GM18873 (cell line): ENCODE measurements at regions not wholly inside any gene's neighbourhood (a gene's known extent, or its start where the extent isn't known, plus 50 kb on each side); places are given as distances from the start of the nearest gene placed in this dataset.

ENCODE experiments used
- ATAC-seq: cut with Tn5 transposase; IDR thresholded peaks from one replicate; pipeline ENCODE4 v1.9.1; 2021; ENCODE audit warnings: mild to moderate bottlenecking, moderate library complexity, moderate number of reproducible peaks; ENCODE audit not compliant: unreplicated experiment, low FRiP score

DNA sequence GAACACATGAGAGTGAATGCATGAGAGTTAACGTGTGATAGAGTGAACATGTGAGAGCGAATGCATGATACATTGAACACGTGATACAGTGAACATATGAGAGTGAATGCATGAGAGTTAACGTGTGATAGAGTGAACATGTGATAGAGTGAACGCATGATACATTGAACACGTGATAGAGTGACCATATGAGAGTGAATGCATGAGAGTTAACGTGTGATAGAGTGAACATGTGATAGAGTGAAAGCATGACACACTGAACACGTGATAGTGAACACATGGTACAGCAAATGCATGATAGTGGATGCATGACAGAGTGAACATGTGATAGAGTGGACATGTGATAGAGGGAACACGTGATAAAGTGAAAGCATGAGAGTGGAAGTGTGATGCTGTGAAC, 517.9 kb downstream of the EIPR1 start:
- no peak for ATAC-seq

DNA sequence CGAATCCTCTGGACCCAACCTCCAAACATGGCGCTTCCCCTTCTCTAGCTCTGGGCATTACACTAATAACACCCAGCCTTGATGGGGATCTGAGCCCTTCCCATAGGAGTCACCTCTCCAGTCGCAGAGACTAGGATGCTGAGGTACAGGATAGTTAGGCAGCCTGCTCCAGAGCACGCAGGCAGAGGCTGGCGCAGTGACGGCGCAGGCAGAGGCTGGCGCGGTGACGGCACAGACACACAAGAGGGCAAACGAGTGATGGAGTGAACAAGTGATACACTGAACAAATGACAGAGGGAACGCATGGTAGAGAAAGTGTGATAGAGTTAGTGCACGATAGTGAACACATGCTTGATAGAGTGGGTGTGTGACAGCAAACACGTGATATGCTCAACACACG, 518.5 kb downstream of the EIPR1 start:
- no peak for ATAC-seq

DNA sequence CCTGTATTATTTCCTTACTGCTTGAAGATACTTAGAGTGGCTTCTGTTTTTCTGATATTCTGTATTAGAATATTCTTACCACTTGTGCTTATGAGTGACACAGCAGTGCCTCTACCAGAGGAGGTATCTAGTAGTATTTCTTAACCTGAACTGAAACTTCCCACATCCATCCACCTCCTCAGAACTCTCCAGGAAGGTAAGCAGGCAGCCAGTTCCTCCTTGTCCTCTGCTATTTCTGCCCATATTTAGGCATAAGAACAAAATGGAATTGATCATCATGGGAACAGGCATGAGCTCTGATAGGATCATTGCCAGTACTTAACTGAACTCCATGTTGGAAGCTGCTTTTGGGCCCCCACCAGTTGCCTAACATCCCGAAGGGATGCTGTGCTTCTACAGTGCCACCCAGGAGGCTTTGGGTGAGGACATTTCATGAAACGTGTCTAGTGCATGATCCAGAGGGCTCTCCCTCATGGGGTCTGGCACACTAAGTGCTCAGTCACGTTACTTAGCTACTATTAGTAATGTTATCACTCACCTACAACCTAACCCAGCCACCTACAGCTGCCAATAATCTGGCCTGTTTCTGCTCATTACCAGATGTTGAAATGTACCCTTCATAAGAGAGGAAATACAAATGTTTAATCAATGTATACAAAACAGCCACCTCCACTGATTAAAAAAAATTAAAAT, 520.7 kb downstream of the EIPR1 start:
- ATAC-seq, result no peak

DNA sequence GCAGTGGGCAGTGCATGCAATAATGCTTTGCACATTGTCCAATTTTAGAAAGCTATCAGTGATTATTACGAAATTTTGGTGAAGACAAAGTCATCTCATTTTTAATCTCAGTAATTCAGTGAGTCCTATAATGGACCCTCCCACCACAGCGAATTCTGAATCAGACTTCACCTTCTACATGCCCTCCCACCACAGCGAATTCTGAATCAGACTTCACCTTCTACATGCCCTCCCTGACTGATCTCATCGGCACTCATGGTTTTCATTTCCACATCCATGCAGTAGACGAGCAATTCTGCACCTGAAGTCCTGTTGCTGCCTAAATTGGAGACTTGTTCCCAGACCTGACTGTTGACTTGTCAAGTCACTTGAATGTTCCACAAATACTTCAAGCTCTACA, 522.3 kb downstream of the EIPR1 start:
- no peak for ATAC-seq

DNA sequence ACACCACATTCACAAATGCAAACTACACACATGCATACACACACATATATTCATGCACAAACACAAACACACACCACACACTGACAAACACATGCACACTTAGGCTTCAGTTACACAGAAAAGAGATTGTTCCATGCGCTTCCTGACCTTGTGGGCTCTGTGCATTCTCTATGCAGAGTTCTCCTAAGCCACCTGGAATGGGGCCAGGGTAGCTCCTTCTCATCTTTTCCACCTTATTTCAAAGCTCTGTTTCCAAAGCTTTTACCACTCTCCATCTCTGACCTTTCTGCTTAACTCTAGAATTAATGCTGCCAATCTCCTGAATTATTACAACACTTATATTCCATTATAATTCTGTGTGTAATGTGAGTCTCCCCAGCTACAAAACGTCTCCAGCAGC, 522.3 kb upstream of the MYT1L start:
- no peak for ATAC-seq

DNA sequence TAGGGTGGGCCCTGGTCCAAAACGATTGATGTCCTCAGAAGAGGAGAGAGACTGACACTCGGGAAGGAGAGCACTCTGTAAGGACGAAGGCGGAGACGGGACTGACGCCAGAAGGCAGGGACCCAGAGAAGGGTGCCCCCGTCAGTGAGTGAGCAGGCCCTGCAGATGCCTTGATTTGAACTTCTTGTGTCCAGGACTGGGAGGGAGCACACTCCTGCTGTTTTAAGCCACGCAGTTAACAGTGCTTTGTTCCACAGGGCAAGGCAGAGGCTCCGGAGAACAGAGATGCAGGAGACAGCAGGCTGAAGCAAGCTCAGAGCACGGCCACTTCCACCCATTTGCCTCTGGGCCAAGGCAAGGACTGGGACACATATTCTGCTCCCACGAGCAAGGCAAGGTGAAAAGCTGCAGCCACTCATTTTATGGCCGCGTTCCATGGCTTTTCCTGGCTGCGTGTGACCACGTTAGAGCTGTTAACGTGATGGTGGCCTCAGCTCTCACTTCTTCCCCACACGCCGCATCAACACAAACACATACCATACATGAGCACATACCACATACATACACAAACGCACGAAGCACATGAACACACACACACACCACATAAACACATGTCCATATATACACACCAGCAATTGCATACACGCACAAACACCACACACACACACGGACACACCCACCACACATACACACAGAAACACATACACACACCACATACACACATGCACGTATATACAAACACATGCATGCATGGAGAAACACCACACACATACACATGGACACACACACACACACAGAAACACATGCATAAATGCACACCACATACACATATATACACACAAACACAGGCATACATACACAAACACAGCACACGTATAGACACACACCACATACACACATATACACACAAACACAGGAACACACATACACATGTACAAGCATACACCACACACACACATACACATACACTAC, 521.0 kb upstream of the MYT1L start:
- ATAC-seq, result no peak

DNA sequence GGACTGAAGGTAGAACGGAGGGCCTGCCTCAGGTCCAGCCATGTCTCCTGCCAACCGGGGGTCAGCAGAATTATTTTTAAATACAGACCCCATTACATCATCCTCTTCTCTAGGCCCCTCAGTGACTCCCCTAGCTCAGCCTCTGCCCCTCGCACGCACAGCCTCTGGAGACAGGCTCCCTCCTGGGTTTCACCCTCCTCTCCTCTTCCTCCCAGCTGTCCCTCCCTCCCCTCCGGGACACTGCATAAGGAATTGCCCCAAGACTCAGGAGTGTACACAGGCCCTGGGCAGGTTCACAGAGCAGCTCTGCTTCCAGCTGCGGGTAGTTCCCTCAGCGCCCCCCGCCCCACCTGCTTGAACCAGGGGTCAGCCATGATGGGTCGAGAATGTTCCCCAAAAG, 520.2 kb upstream of the MYT1L start:
- ATAC-seq, result no peak

DNA sequence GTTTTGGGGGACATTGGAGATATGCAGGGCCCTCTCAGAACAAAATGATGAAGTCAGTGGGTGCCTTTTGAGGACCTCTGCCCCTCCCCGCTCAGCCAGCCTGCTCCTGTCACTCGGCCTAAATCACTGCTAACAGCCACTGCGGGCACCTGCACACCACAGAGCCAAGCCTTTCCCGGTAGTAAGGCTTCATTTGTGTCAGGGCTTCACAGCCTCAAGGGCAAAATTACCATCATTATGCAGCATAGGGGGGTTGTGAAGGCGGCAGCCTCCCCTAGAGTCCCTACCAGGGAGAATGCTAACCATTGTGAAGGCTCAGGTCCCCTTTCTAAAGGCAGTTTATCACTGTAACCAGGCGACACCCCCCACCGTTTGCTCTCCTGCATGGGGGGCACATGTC, 519.8 kb upstream of the MYT1L start:
- no peak for ATAC-seq

DNA sequence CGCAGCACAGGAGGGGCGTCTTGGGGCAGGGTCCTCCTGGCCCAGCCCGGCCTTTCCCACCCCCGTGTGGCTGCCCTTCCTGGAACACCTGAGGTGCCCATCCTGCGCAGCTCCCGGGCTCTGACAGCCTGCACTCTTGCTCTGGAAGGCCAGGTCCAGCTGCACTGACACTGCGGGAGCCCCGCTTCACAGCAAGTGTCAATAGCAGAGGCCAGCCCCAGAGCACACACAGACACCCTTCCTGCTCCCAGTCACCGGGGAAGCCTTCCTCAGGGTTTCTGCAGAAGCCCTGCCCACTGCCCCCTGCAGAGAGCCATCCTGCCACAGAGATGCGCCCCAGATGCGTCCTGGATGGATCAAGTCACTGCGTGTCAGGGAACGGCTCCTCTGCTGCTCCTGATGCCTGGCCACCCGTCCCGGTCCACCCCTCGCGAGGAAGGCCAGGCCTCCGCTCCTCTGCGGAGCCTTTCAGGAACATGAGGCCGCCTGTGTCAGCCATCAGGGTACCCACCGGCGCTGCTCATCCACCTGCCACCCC, 519.2 kb upstream of the MYT1L start:
- no peak for ATAC-seq

DNA sequence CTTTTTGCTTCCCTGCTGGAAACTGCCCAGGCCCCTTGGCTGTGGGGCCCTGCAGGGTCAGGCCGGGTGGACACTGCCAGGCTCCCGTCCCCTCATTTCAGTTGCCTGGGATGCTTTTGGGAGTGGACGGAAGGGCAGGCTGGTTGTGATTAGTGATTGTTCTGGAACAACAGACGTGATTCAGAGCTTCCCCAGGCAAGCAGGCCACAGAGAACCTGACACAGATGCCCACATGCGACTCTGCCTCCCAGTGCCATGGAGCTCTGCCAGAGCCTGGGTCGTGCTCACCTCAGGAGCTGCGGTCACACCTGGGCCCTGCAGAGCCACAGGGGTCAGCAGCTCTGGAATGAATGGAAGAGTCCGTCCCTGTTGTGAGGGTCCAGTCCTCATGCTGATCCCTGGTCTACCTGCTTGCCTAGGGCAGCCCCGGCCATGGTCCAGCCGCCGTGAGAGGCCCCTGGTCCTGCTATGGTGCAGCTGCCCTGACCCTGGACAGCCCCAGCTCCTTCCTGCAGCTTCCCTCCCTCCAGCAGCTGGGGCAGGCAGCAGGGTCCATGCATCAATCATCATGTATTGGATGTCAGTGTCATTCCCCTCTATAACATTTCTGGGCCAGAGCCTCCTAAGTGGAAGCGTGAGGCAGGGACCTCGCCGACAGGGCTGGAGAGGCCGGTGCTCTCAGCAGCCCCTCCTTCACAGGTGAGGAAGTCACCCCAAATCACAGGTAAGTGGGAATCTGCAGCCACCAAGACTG, 518.6 kb upstream of the MYT1L start:
- no peak for ATAC-seq

DNA sequence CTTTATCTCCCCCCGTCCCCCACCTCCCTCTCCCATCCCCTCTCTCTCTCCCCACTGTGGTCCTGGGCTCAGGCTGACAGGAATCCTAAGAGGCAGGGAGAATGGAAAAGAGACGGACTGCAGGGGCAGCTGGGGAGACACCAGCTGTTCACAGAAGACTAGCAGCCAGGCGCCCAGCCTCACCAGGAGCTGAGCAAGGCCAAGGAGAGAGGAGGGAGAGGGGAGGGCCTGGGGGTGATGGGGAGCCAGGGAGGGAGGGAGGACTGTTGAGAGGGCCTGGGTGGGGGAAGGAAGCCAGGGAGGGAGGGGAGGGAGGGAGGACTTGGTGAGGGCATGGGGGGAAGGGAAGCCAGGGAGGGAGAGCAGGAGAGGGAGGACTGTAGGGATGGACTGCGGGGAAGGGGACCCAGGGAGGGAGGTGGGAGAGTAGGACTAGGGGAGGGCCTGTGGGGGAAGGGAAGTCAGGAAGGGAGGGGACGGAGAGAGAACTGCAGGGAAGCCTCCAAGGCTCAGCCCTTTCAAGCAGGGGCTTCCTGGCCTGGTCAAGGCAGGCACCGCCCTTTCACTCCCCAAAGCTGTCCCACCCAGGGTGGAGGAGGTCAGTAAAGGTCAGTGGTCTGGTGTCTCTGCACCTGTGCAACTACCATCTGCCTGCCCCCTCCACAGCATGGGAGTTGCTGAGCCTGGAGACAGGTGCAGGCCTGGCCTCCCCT, 517.7 kb upstream of the MYT1L start:
- ATAC-seq, result no peak

DNA sequence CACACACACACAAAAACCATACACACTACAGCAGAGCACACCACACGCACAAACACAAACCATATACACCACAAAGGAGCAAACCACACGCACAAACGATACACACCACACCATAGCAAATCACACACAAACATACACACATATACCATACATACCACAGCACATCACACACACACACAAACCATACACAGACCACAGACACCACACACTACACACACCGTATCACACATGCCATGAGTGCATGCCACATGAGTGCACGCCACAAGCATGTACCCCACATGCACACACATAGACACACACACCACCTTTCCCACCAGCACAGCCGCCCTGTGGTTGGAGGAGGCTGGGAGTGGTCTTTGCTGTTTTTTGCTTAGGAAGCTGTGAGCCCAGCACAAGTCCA, 517.1 kb upstream of the MYT1L start:
- no peak for ATAC-seq

DNA sequence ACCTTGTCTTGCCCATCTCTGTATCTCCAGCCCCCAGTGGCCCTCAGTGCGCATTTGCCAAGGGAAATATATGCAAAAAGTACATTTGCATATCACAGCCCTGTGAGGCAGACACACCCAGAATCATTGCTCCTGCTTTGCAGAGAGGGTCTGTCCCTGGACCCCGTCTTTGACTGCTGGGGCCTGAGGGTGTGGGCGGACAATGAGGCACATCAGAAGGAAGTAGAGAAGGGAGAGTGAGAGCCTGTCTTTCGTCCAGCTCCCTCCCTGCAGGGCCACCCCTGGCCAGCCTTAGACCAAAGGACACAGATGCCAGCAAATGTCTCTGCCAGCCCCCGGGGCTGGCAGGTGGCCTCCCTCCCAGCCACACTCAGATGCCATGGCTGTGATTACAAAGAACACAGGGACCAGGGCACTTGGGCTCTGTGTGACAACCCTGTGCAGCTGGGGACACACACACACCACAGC, 516.2 kb upstream of the MYT1L start:
- no peak for ATAC-seq

DNA sequence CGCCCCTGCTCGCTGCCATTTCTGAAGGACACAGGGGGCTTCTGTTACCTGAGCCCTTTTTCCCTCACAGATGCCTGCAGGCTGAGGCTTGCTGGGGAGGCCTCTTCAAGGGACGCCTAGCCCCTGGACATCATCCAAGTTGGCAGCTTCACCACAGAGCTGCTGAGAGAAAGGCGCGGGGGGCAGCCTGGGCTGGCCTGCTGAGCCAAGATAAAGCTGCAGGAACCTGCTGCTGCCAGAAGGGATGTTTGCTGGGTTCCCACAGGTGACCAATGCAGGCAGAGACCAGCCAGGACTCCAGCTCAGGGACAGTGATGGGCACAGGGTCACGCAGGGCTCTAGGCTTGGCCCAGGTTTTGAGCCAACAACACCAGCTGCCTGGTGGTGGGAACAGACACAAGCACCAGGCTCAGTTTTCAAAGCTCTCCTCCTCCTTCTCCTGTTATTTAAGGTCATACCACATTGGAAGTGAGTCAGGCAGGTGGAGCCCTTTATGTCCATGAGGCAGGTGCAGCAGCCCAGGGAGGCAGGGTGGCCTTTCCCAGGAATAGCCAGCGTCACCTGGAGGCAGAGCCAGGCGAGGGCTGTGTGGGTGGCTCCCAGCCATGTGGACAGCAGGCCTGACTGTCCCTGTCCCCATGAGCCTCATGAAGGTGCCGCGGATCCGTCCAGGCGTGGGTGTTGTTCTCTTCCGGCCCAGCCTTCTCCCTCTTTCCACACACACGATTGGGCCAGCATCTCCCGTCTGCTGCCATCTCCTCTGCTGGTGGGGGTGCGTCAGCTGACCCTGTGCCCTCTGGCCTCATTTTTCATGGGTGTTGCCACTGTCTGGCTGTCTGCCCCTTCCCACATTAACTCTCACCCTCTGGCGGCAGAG, 515.5 kb upstream of the MYT1L start:
- no peak for ATAC-seq

DNA sequence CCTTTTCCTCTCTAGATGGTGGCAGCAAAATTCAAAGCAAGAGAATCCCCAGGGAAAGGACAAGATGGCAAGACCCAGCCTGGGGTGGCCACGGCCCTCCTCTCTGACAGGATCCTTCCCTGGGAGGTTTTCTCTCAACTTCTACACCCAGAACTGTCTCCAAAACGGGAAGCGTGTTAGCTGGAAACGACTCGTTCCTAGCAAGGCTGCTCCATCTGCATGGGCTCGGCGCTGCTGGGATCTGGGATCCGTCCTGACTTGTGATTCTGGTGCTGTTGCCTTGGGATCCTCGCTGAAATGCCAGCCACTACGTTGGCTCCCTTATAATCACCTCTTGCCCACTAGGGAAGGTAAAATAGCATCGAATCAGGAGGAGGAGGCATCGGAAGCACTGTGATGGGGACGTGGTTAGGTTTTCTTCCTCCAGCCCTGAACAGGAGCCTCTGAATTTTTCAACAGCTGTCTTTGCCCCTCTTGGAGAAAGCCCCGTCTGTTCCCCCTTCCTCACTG, 514.8 kb upstream of the MYT1L start:
- no peak for ATAC-seq

DNA sequence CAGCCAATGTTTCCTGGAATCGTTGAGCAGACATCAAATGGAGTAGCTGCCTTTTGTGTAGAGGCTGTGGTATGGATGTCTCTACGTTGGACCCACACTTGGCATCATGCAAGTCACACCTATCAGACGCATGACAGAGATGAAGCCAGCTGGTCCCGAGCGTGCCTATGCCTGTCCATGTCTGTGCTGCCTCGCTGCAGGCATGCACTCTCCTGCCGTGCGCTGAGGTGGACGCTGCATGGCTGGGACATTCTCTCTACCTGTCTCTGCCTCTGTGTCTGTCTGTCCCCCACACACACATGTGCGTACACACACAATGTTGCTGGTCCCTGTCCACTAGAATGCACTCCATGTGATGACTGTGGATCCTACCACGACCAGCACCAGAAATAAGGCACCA, 514.2 kb upstream of the MYT1L start:
- ATAC-seq, result no peak

DNA sequence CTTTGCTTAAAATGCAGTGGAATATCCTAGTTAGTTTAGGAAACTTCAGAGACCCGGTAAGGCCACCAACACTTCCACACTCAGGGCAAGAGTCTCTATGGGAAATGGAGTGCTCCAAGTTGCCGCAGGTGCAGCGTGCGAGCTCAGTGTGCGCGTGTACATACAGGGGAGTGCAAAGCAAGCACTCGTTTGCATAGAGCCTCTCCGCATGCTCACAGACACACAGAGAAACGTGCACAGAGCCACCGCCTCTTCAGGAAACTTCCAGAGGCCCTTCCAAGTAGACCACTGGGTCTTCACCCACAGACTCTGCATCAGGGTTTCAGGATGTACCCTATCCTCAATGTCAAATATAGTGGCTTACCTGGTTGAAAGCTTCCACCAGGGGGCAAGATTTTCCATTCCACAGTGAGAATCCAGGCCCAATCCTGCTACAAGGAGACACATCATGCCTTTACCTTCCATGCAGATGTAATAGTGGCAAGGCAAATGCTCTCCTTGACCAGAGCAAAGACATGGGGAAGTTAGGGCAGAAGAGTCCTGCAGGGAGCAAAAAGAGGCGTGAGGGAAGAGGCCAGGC, 513.0 kb upstream of the MYT1L start:
- no peak for ATAC-seq

DNA sequence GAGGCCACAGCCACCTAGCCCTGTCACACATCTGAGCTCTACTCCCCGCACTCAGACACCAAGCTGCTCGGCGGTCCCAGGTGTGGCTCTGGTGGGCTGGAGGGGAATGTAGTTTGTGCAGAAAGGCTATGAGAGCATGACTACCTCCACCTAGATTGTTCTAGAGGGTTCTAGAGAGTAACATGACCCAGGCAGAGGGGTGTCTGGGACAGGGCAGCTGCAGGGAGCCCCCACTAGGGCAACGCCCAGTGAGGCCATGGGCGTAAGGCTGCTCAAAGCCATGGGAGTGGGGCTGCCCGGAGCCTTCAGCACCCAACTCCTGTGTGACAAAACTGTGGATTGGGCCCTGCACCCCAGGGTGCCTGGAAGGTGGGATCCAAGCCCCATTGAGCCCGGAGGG, 511.4 kb upstream of the MYT1L start:
- ATAC-seq, result no peak
